ENCODE measurements at regions not wholly inside any gene's neighbourhood (a gene's known extent, or its start where the extent isn't known, plus 50 kb on each side); places are given as distances from the start of the nearest gene placed in this dataset.
A peak's percentile ranks its signal among the peaks of the same experiment; 100 is the strongest.

- DNase-seq (ENCODE audit: low read depth) = no peak
- TF ChIP-seq CTCF (conservative IDR thresholded peaks at IDR 0.05; ENCODE audit: control insufficient read depth, insufficient read depth, low read depth, low read length) = no peak
These were observed 248.3 kb downstream of the TRIB2 start for GRCh38 chr2:12964904-12965539.

GRCh38 chr2:12965540-12966269, 249.0 kb downstream of the TRIB2 start:
- TF ChIP-seq CTCF (conservative IDR thresholded peaks at IDR 0.05; ENCODE audit: control insufficient read depth, insufficient read depth, low read depth, low read length) = no peak
- peak; percentile 77 for DNase-seq (ENCODE audit: low read depth)
- no peak overlapping the region for H3K4me3 ChIP-seq (ENCODE audit: control insufficient read depth, low read depth, low read length)

More at GRCh38 chr2:12964904-12965539, 248.3 kb downstream of the TRIB2 start:
- no peak overlapping the region for H3K4me3 ChIP-seq (ENCODE audit: control insufficient read depth, low read depth, low read length)

- H3K4me3 ChIP-seq (ENCODE audit: control insufficient read depth, low read depth, low read length) = no peak overlapping the region
- TF ChIP-seq CTCF (conservative IDR thresholded peaks at IDR 0.05; ENCODE audit: control insufficient read depth, insufficient read depth, low read depth, low read length) = no peak
- DNase-seq (ENCODE audit: low read depth) = no peak
These were observed 251.1 kb downstream of the TRIB2 start for GRCh38 chr2:12967804-12968203.

GRCh38 chr2:12968399-12968798, 251.7 kb downstream of the TRIB2 start:
- DNase-seq (ENCODE audit: low read depth) = no peak
- TF ChIP-seq CTCF (conservative IDR thresholded peaks at IDR 0.05; ENCODE audit: control insufficient read depth, insufficient read depth, low read depth, low read length) = no peak
- no peak overlapping the region for H3K4me3 ChIP-seq (ENCODE audit: control insufficient read depth, low read depth, low read length)

GRCh38 chr2:12970861-12971260, 254.1 kb downstream of the TRIB2 start:
- H3K4me3 ChIP-seq (ENCODE audit: control insufficient read depth, low read depth, low read length) = no peak overlapping the region
- peak; percentile 56 for DNase-seq (ENCODE audit: low read depth)
- TF ChIP-seq CTCF (conservative IDR thresholded peaks at IDR 0.05; ENCODE audit: control insufficient read depth, insufficient read depth, low read depth, low read length) = no peak

GRCh38 chr2:12971581-12972365, 255.0 kb downstream of the TRIB2 start:
- DNase-seq (ENCODE audit: low read depth) = no peak
- TF ChIP-seq CTCF (conservative IDR thresholded peaks at IDR 0.05; ENCODE audit: control insufficient read depth, insufficient read depth, low read depth, low read length) = no peak
- H3K4me3 ChIP-seq (ENCODE audit: control insufficient read depth, low read depth, low read length) = no peak overlapping the region

Data from fibroblast of mammary gland (primary cell).